K562 (cell line): ENCODE measurements at regions not wholly inside any gene's neighbourhood (a gene's known extent, or its start where the extent isn't known, plus 50 kb on each side); places are given as distances from the start of the nearest gene placed in this dataset.

Source experiments
- ATAC-seq: fragments of 200-7000 bp; cut with Tn5 transposase; 3 replicates; pipeline ENCODE4 v1.9.1; 2020; ENCODE audit warnings: moderate library complexity
- BruUV-seq: library from RNA; stranded (reverse); fragments of 400-500 nt; replicated peaks from 2 replicates; lab custom pipeline; 2021; lab: Mats Ljungman, UMichigan
- CTCF ChIA-PET: fragments of 300-600 bp; formaldehyde crosslinking; extraction: SDS; loops from one replicate; lab custom pipeline; 2021; ENCODE audit warnings: low intra/inter-chr PET ratio; lab: Yijun Ruan, JAX
- POLR2A ChIA-PET: fragments of 300-600, 350-650 bp; sonication (Branson Sonifier 250); formaldehyde crosslinking; extraction: SDS; loops from one replicate; lab custom pipeline; 2021; ENCODE audit warnings: antibody characterized with exemption, inconsistent platforms; lab: Yijun Ruan, JAX
- DNase-seq, 4 experiments: peaks; one replicate each; pipeline versions ENCODE4 v3.0.0 to v3.0.0-alpha.2; 2011 to 2018; ENCODE audit warnings: low spot score in 3 of 4, mixed read lengths in 3 of 4; ENCODE audit errors: extremely low read depth in 1 of 4
- FAIRE-seq: peaks from 2 replicates; lab custom pipeline; 2011; peaks lifted over from hg19 to GRCh38; lab: Jason Lieb, UNC
- H2AFZ ChIP-seq: 2 replicates; pipeline ENCODE4 v1.6.0; 2011; ENCODE audit warnings: low read depth, low read length, control low read depth, inconsistent platforms
- H3K27ac ChIP-seq: fragments of 200-600 bp; 3 replicates; pipeline ENCODE4 v1.8.0; 2011; ENCODE audit warnings: low read depth, mild to moderate bottlenecking, control low read depth, inconsistent platforms, low read length, moderate library complexity, mixed read lengths; ENCODE audit errors: extremely low read depth
- H3K27me3 ChIP-seq, 2 experiments: fragments of 300-600 bp in 1 of 2; 2 replicates in 1 of 2; 3 replicates in 1 of 2; pipeline versions ENCODE4 v1.6.0 to v1.8.0; 2011; ENCODE audit warnings: inconsistent platforms in 2 of 2, low read length in 2 of 2, mild to moderate bottlenecking in 1 of 2, mixed read lengths in 1 of 2, moderate library complexity in 1 of 2; ENCODE audit not compliant: control insufficient read depth in 2 of 2, insufficient read depth in 2 of 2
- H3K36me3 ChIP-seq: fragments of 300-600 bp; 3 replicates; pipeline ENCODE4 v1.8.0; 2011; ENCODE audit warnings: mild to moderate bottlenecking, low read length, inconsistent platforms; ENCODE audit not compliant: control insufficient read depth, insufficient read depth
- H3K4me1 ChIP-seq, 2 experiments: fragments of 200-600 bp in 1 of 2; replicated peaks in 1 of 2; 2 replicates in 1 of 2; 3 replicates in 1 of 2; pipeline versions ENCODE4 v1.5.1 to v1.8.0; 2011; ENCODE audit warnings: inconsistent platforms in 2 of 2, low read length in 2 of 2, mild to moderate bottlenecking in 1 of 2, mixed read lengths in 1 of 2, moderate library complexity in 1 of 2; ENCODE audit not compliant: control insufficient read depth in 2 of 2, insufficient read depth in 2 of 2
- H3K4me2 ChIP-seq: 2 replicates; pipeline ENCODE4 v1.6.1; 2011; ENCODE audit warnings: low read length, control low read depth, inconsistent platforms, mixed read lengths; ENCODE audit not compliant: insufficient read depth
- H3K4me3 ChIP-seq: fragments of 200-600 bp; sonication (generic), shearing (Covaris generic); 2 replicates; pipeline ENCODE4 v1.5.1; 2016; ENCODE audit warnings: control low read depth, inconsistent platforms
- H3K79me2 ChIP-seq: fragments of 200-600 bp; 3 replicates; pipeline ENCODE4 v1.8.0; 2011; ENCODE audit warnings: low read length, inconsistent platforms; ENCODE audit not compliant: control insufficient read depth, insufficient read depth
- H3K9ac ChIP-seq, 2 experiments: 2 replicates each; pipeline versions ENCODE4 v1.6.0 to v1.6.1; 2011; ENCODE audit warnings: low read depth in 2 of 2, low read length in 2 of 2, control low read depth in 1 of 2, inconsistent platforms in 1 of 2, mild to moderate bottlenecking in 1 of 2, mixed read lengths in 1 of 2; ENCODE audit not compliant: insufficient read depth in 1 of 2
- H3K9me1 ChIP-seq: one replicate; pipeline ENCODE4 v1.6.0; 2011; ENCODE audit warnings: inconsistent platforms, mild to moderate bottlenecking, low read length, moderate library complexity; ENCODE audit not compliant: control insufficient read depth, insufficient read depth
- H3K9me3 ChIP-seq: replicated peaks from 2 replicates; pipeline ENCODE4 v1.5.1; 2011; ENCODE audit warnings: low read depth, low read length, inconsistent platforms; ENCODE audit not compliant: control insufficient read depth, insufficient read depth
- H4K20me1 ChIP-seq: replicated peaks from 2 replicates; pipeline ENCODE4 v1.6.1; 2011; ENCODE audit warnings: low read length, inconsistent platforms, mixed read lengths; ENCODE audit not compliant: control insufficient read depth, insufficient read depth
- BRD4 ChIP-seq: fragments of 200-600 bp; sonication (generic); IDR thresholded peaks from 2 replicates; pipeline ENCODE4 v1.6.1; 2017; ENCODE audit warnings: inconsistent platforms
- CLOCK ChIP-seq: fragments of 250-450 bp; sonication (Bioruptor Pico); IDR thresholded peaks from 2 replicates; pipeline ENCODE4 v1.4.0; 2020; ENCODE audit warnings: mild to moderate bottlenecking, moderate library complexity, borderline replicate concordance
- EP400 ChIP-seq: fragments of 450-650 bp; IDR thresholded peaks from 2 replicates; pipeline ENCODE4 v1.6.1; 2017; ENCODE audit warnings: antibody characterized with exemption, mild to moderate bottlenecking, moderate library complexity
- JUNB ChIP-seq: fragments of 450-650 bp; formaldehyde crosslinking; conservative IDR thresholded peaks from 2 replicates; pipeline ENCODE4 v1.4.0; 2020; ENCODE audit warnings: mild to moderate bottlenecking
- POU5F1 ChIP-seq: fragments of 150-350 bp; IDR thresholded peaks from 2 replicates; pipeline ENCODE4 v1.6.1; 2014; ENCODE audit warnings: borderline replicate concordance, low read length, low read depth, mild to moderate bottlenecking; ENCODE audit not compliant: partially characterized antibody
- SNRNP70 ChIP-seq: fragments of 200-400 bp; formaldehyde crosslinking; optimal IDR thresholded peaks from 2 replicates; pipeline ENCODE3; 2017; ENCODE audit warnings: low read depth, low read length
- STAT5A ChIP-seq: IDR thresholded peaks from 2 replicates; pipeline ENCODE4 v1.6.1; 2012; ENCODE audit warnings: low read length, inconsistent platforms, borderline replicate concordance
- ZBTB8A ChIP-seq: fragments of 450-650 bp; IDR thresholded peaks from 2 replicates; pipeline ENCODE4 v1.6.1; 2018; ENCODE audit warnings: mild to moderate bottlenecking, moderate library complexity; ENCODE audit not compliant: partially characterized antibody
- ZNF165 ChIP-seq: fragments of 250-450 bp; sonication (Bioruptor Pico); IDR thresholded peaks from 2 replicates; pipeline ENCODE4 v1.4.0; 2020; ENCODE audit warnings: borderline replicate concordance
- in situ Hi-C: fragments of 300-500 bp; cut with MboI; formaldehyde crosslinking; loops from 4 replicates; pipeline ENCODE4 v1.15.0; 2018; ENCODE audit warnings: inconsistent platforms, mixed read lengths
- intact Hi-C: fragments of 100-400 bp; cut with micrococcal nuclease; formaldehyde crosslinking; loops from 2 replicates; pipeline ENCODE4 v1.14.2; 2022

- FAIRE-seq (no peak), DNase-seq (no peak)
- H2AFZ ChIP-seq: no peak overlapping the region
- no peaks in the 10 kb centered on the region for H3K79me2 ChIP-seq
- no peaks in the 10 kb centered on the region for H4K20me1 ChIP-seq
- in situ Hi-C loops: no loop called here
- no peak overlapping the region for H3K4me2 ChIP-seq
- H3K9me3 ChIP-seq: no peaks in the 10 kb centered on the region
- CTCF ChIA-PET: no interaction called here
- intact Hi-C loops: no loop called here
- BruUV-seq: no TSS peak
- POLR2A ChIA-PET: no interaction called here
- no peaks in the 10 kb centered on the region for H3K4me1 ChIP-seq
- no peak overlapping the region for H3K9ac ChIP-seq
- no peak overlapping the region for H3K4me3 ChIP-seq
- no peak overlapping the region for H3K27ac ChIP-seq
- no peaks in the 10 kb centered on the region for H3K9me1 ChIP-seq
- H3K36me3 ChIP-seq: no peaks in the 10 kb centered on the region
- TF ChIP-seq BRD4 (no peak), ZNF165 (CRISPR knock-in tag) (no peak), CLOCK (CRISPR knock-in tag) (no peak), STAT5A (no peak), POU5F1 (no peak), EP400 (no peak), SNRNP70 (no peak), JUNB (CRISPR knock-in tag) (no peak), ZBTB8A (no peak)
- TF ChIP-seq, all 486 proteins: peak for 0
- no peak for ATAC-seq
- H3K27me3 ChIP-seq: no peaks in the 10 kb centered on the region
Measured at GRCh38 chr10:106076496-106076895, 1088.0 kb downstream of the SORCS1 start.
